GM23248 (cell line): ENCODE measurements at regions not wholly inside any gene's neighbourhood (a gene's known extent, or its start where the extent isn't known, plus 50 kb on each side); places are given as distances from the start of the nearest gene placed in this dataset.

Experiments used
- DNase-seq: peaks from one replicate; pipeline ENCODE4 v3.0.0-alpha.2; 2015
- H2AFZ ChIP-seq: fragments of 200-600 bp; sonication (generic); 2 replicates; pipeline ENCODE4 v1.6.1; 2016; ENCODE audit warnings: antibody characterized with exemption
- H3F3A ChIP-seq: fragments of 200-600 bp; sonication (generic); 2 replicates; pipeline ENCODE4 v1.6.1; 2016; ENCODE audit warnings: mild to moderate bottlenecking, antibody characterized with exemption, mixed run types; ENCODE audit not compliant: insufficient read depth
- H3K27ac ChIP-seq: fragments of 200-600 bp; sonication (generic); 2 replicates; pipeline ENCODE4 v1.5.1; 2016; ENCODE audit warnings: mild to moderate bottlenecking
- H3K27me3 ChIP-seq: fragments of 200-600 bp; sonication (generic); replicated peaks from 2 replicates; pipeline ENCODE4 v1.6.1; 2016; ENCODE audit warnings: mild to moderate bottlenecking; ENCODE audit not compliant: insufficient read depth
- H3K36me3 ChIP-seq: fragments of 200-600 bp; sonication (generic); 2 replicates; pipeline ENCODE4 v1.6.1; 2016; ENCODE audit warnings: low read depth, mild to moderate bottlenecking
- H3K4me1 ChIP-seq: fragments of 200-600 bp; sonication (generic); 2 replicates; pipeline ENCODE4 v1.6.1; 2016; ENCODE audit warnings: mild to moderate bottlenecking; ENCODE audit not compliant: insufficient read depth
- H3K4me2 ChIP-seq: fragments of 200-600 bp; sonication (generic); one replicate; pipeline ENCODE4 v1.6.1; 2016; ENCODE audit warnings: mild to moderate bottlenecking; ENCODE audit not compliant: unreplicated experiment
- H3K4me3 ChIP-seq: fragments of 200-600 bp; sonication (generic); 2 replicates; pipeline ENCODE4 v1.5.1; 2016; ENCODE audit warnings: mild to moderate bottlenecking
- H3K79me2 ChIP-seq: fragments of 200-600 bp; sonication (generic); 2 replicates; pipeline ENCODE4 v1.6.1; 2016; ENCODE audit warnings: mild to moderate bottlenecking; ENCODE audit not compliant: insufficient read depth
- H3K9ac ChIP-seq: fragments of 200-600 bp; sonication (generic); 2 replicates; pipeline ENCODE4 v1.6.1; 2016; ENCODE audit warnings: mild to moderate bottlenecking
- H3K9me2 ChIP-seq: fragments of 200-600 bp; sonication (generic); 2 replicates; pipeline ENCODE4 v1.6.1; 2016; ENCODE audit warnings: mixed run types, mild to moderate bottlenecking, moderate library complexity; ENCODE audit not compliant: insufficient read depth
- H3K9me3 ChIP-seq: fragments of 200-600 bp; sonication (generic); one replicate; pipeline ENCODE4 v1.6.1; 2017; ENCODE audit warnings: low read depth
- H4K20me1 ChIP-seq: fragments of 200-600 bp; sonication (generic); 2 replicates; pipeline ENCODE4 v1.6.0; 2016; ENCODE audit not compliant: insufficient read depth
- EZH2 ChIP-seq: fragments of 200-600 bp; sonication (generic); IDR thresholded peaks from 2 replicates; pipeline ENCODE4 v1.6.1; 2018; ENCODE audit warnings: antibody characterized with exemption, mild to moderate bottlenecking; ENCODE audit not compliant: insufficient read depth, poor library complexity, severe bottlenecking
- EZH2phosphoT487 ChIP-seq: fragments of 200-600 bp; sonication (generic); IDR thresholded peaks from 2 replicates; pipeline ENCODE4 v1.6.1; 2018; ENCODE audit warnings: antibody characterized with exemption, moderate library complexity, mild to moderate bottlenecking, low read depth; ENCODE audit not compliant: insufficient read depth
- WGBS, 2 experiments: methylation state at CpG; one replicate each; pipeline ENCODE4 v1.1.6; 2015 to 2017; ENCODE audit warnings: low lambda C conversion rate in 2 of 2, low coverage in 1 of 2; ENCODE audit errors: missing lambda C conversion rate in 2 of 2; 5-methylcytosine and 5-hydroxymethylcytosine counted together
- in situ Hi-C: fragments of 300-500 bp; cut with MboI; formaldehyde crosslinking; loops from 2 replicates; pipeline ENCODE4 v1.15.0; 2020

- peak; percentile 93 for DNase-seq
- Histone ChIP-seq H3K4me2 (no peak overlapping the region), H3K79me2 (no peaks in the 10 kb centered on the region), H3K9ac (no peak overlapping the region), H2AFZ (peak overlapping the region; percentile 37), H3K9me2 (no peaks in the 10 kb centered on the region), H3K27ac (peak overlapping the region; percentile 48), H3K4me1 (peaks cover 12% of the 10 kb centered on the region), H3K9me3 (no peaks in the 10 kb centered on the region), H3K36me3 (no peaks in the 10 kb centered on the region), H3F3A (no peaks in the 10 kb centered on the region), H4K20me1 (no peaks in the 10 kb centered on the region), H3K27me3 (no peaks in the 10 kb centered on the region), H3K4me3 (no peak overlapping the region)
- TF ChIP-seq EZH2phosphoT487, result no peak
- 47 to 52% methylated on average over 3 of the region's 3 CpGs for WGBS, 2 experiments
- in situ Hi-C loops, result no loop called here
Observed at GRCh38 chr12:25615119-25615518, 62.0 kb upstream of the LMNTD1 start.

GRCh38 chr12:25616286-25616685, 63.2 kb upstream of the LMNTD1 start:
- in situ Hi-C loops, result no loop called here
- H3K4me3 ChIP-seq, result no peak overlapping the region
- H3K4me2 ChIP-seq, result no peak overlapping the region
- 92 to 96% methylated on average over 1 of the region's 1 CpG for WGBS, 2 experiments
- H3K4me1 ChIP-seq, result peaks cover 12% of the 10 kb centered on the region
- TF ChIP-seq EZH2phosphoT487 (no peak), EZH2 (no peak)
- no peaks in the 10 kb centered on the region for H3K79me2 ChIP-seq
- no peaks in the 10 kb centered on the region for H3F3A ChIP-seq
- H3K36me3 ChIP-seq, result no peaks in the 10 kb centered on the region
- H3K27ac ChIP-seq, result no peak overlapping the region
- no peak overlapping the region for H2AFZ ChIP-seq
- H3K27me3 ChIP-seq, result no peaks in the 10 kb centered on the region
- H3K9me2 ChIP-seq, result no peaks in the 10 kb centered on the region
- H3K9me3 ChIP-seq, result no peaks in the 10 kb centered on the region
- no peak for DNase-seq
- no peak overlapping the region for H3K9ac ChIP-seq
- H4K20me1 ChIP-seq, result no peaks in the 10 kb centered on the region

GRCh38 chr12:25617991-25618390, 64.9 kb upstream of the LMNTD1 start:
- Histone ChIP-seq H3K27me3 (no peaks in the 10 kb centered on the region), H3K36me3 (no peaks in the 10 kb centered on the region), H3K9ac (no peak overlapping the region), H3F3A (no peaks in the 10 kb centered on the region), H3K4me1 (peaks cover 12% of the 10 kb centered on the region), H4K20me1 (no peaks in the 10 kb centered on the region), H3K4me2 (no peak overlapping the region), H2AFZ (no peak overlapping the region), H3K9me2 (no peaks in the 10 kb centered on the region), H3K4me3 (no peak overlapping the region), H3K27ac (no peak overlapping the region), H3K79me2 (no peaks in the 10 kb centered on the region), H3K9me3 (no peaks in the 10 kb centered on the region)
- no peak for DNase-seq
- TF ChIP-seq EZH2 (no peak), EZH2phosphoT487 (no peak)
- 91 to 100% methylated on average over 1 of the region's 1 CpG for WGBS, 2 experiments
- in situ Hi-C loops, result no loop called here

- no peak overlapping the region for H3K9ac ChIP-seq
- H2AFZ ChIP-seq, result no peak overlapping the region
- peak; percentile 18 for DNase-seq
- H3K4me3 ChIP-seq, result no peak overlapping the region
- no peaks in the 10 kb centered on the region for H3K36me3 ChIP-seq
- H4K20me1 ChIP-seq, result no peaks in the 10 kb centered on the region
- no peaks in the 10 kb centered on the region for H3K9me2 ChIP-seq
- H3K9me3 ChIP-seq, result no peaks in the 10 kb centered on the region
- no peak overlapping the region for H3K27ac ChIP-seq
- in situ Hi-C loops, result no loop called here
- peaks cover 3% of the 10 kb centered on the region; the same call in 1 of the 2 replicates for H3K4me1 ChIP-seq
- TF ChIP-seq EZH2, result no peak
- TF ChIP-seq EZH2phosphoT487, result no peak
- H3F3A ChIP-seq, result no peaks in the 10 kb centered on the region
- 92 to 94% methylated on average over 1 of the region's 1 CpG for WGBS, 2 experiments
- H3K79me2 ChIP-seq, result no peaks in the 10 kb centered on the region
- no peaks in the 10 kb centered on the region for H3K27me3 ChIP-seq
- no peak overlapping the region for H3K4me2 ChIP-seq
Observed at GRCh38 chr12:25623816-25624215, 70.7 kb upstream of the LMNTD1 start.

DNA sequence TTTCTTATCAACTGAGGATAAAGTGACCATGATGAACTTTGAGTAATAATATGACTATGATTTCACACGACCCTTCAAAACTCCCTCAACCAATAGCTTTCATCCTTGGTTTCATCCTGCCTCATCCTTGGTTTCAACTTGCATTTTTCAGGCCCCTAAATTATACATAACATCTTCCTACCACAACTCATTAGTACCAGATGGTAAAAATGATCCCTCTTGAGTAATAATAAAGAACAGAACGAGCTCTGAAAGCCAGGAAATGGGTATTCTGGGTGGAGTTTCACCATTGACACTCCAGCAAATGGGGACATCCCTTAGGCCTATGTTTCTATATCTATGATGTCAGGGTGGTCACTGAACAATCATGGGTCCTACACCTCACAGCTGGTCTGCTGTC, 72.1 kb upstream of the LMNTD1 start:
- WGBS, 2 experiments, result 12 to 14% methylated on average over 2 of the region's 2 CpGs

More for the DNA sequence above, 72.1 kb upstream of the LMNTD1 start:
- in situ Hi-C loops, result no loop called here
- Histone ChIP-seq H3K79me2 (no peaks in the 10 kb centered on the region), H3F3A (no peaks in the 10 kb centered on the region), H3K4me1 (peaks cover 3% of the 10 kb centered on the region; the same call in 1 of the 2 replicates), H3K27ac (no peak overlapping the region), H3K9ac (no peak overlapping the region), H3K4me3 (no peak overlapping the region), H3K36me3 (no peaks in the 10 kb centered on the region), H3K27me3 (no peaks in the 10 kb centered on the region), H3K9me2 (no peaks in the 10 kb centered on the region), H4K20me1 (no peaks in the 10 kb centered on the region), H3K4me2 (no peak overlapping the region), H2AFZ (no peak overlapping the region), H3K9me3 (no peaks in the 10 kb centered on the region)
- DNase-seq, result no peak
- TF ChIP-seq EZH2phosphoT487, result no peak
- no peak for TF ChIP-seq EZH2
